MCF 10A (cell line): ENCODE measurements at regions not wholly inside any gene's neighbourhood (a gene's known extent, or its start where the extent isn't known, plus 50 kb on each side); places are given as distances from the start of the nearest gene placed in this dataset.

Experiments
- BruUV-seq: library from RNA; stranded (reverse); fragments of 400-500 nt; replicated peaks from 2 replicates; lab custom pipeline; 2021; lab: Mats Ljungman, UMichigan
- CTCF ChIA-PET: fragments of 300-600 bp; sonication (Branson Sonifier 250); formaldehyde crosslinking; extraction: SDS; loops from one replicate; lab custom pipeline; 2021; ENCODE audit warnings: antibody characterized with exemption, inconsistent platforms; lab: Yijun Ruan, JAX
- POLR2A ChIA-PET: fragments of 300-600, 350-650 bp; sonication (Branson Sonifier 250); formaldehyde crosslinking; extraction: SDS; loops from one replicate; lab custom pipeline; 2020; ENCODE audit warnings: antibody characterized with exemption, inconsistent platforms; lab: Yijun Ruan, JAX
- DNase-seq: peaks from one replicate; pipeline ENCODE4 v3.0.0-alpha.2; 2018; ENCODE audit not compliant: unreplicated experiment
- H3K27ac Mint-ChIP-seq: one replicate; pipeline ENCODE4 v1.8.0; 2022; ENCODE audit warnings: mild to moderate bottlenecking, low read depth, mixed read lengths; ENCODE audit not compliant: unreplicated experiment
- H3K27me3 Mint-ChIP-seq: one replicate; pipeline ENCODE4 v1.8.0; 2022; ENCODE audit warnings: mixed read lengths; ENCODE audit not compliant: insufficient read depth, unreplicated experiment
- H3K36me3 Mint-ChIP-seq: one replicate; pipeline ENCODE4 v1.8.0; 2022; ENCODE audit warnings: mild to moderate bottlenecking, moderate library complexity, mixed read lengths; ENCODE audit not compliant: insufficient read depth, unreplicated experiment
- H3K4me1 Mint-ChIP-seq: one replicate; pipeline ENCODE4 v1.8.0; 2022; ENCODE audit warnings: mixed read lengths; ENCODE audit not compliant: insufficient read depth, unreplicated experiment
- H3K4me3 Mint-ChIP-seq: one replicate; pipeline ENCODE4 v1.8.0; 2022; ENCODE audit warnings: mild to moderate bottlenecking, moderate library complexity, mixed read lengths; ENCODE audit not compliant: unreplicated experiment
- H3K9me3 Mint-ChIP-seq: one replicate; pipeline ENCODE4 v1.8.0; 2022; ENCODE audit warnings: mixed read lengths; ENCODE audit not compliant: unreplicated experiment
- intact Hi-C: fragments of 100-400 bp; cut with micrococcal nuclease; formaldehyde crosslinking; loops from 2 replicates; pipeline ENCODE4 v1.14.1; 2022
- TF ChIP-seq, protein P1 (sequence below): fragments of 200-600 bp; IDR thresholded peaks from one replicate; pipeline ENCODE4 v1.8.0; 2022; ENCODE audit warnings: antibody characterized with exemption, mild to moderate bottlenecking; ENCODE audit not compliant: unreplicated experiment

DNA sequence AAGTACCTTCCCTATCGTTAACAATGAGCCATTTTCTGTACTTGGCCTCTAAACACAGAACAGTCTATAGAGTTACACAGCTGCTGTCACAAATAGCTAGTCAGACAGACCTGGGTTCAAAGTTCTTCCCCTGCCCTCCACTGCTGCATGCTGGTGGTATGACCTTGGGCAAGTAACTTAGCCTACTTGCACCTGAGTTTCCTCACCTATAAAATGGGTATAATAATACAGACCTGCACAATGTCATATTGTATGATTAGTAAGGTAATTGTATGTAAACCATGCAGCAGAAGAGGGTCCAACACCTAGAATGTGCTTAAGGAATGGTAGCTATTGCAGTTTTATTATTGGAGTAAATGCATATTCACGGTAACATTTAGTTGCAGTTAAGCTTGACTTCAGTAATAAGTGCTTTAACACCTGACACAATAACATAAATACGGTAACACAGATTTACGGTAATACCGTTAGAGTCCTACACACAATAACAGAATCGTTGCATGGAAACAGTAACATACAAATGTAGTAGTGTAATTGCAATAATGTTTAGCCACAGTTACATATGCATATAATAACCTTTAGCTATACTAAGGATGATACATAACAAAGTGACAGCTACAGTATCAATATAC, 193.3 kb upstream of the CSF3R start:
- H3K36me3 Mint-ChIP-seq = no peaks in the 10 kb centered on the region
- BruUV-seq = no TSS peak
- H3K27me3 Mint-ChIP-seq = peaks cover 32% of the 10 kb centered on the region
- H3K4me1 Mint-ChIP-seq = no peaks in the 10 kb centered on the region
- no peak overlapping the region for H3K27ac Mint-ChIP-seq
- POLR2A ChIA-PET = interaction anchor here (0.8 kb wide), 1 partner anchor 8 kb away, joined by 3 read pairs; no protein-coding TSS in a partner anchor
- CTCF ChIA-PET = interaction anchor here (1.1 kb wide), 1 partner anchor 25 kb away, joined by 4 read pairs; no protein-coding TSS in a partner anchor
- no peaks in the 10 kb centered on the region for H3K9me3 Mint-ChIP-seq
- H3K4me3 Mint-ChIP-seq = no peak overlapping the region
- TF ChIP-seq, protein P1, sequence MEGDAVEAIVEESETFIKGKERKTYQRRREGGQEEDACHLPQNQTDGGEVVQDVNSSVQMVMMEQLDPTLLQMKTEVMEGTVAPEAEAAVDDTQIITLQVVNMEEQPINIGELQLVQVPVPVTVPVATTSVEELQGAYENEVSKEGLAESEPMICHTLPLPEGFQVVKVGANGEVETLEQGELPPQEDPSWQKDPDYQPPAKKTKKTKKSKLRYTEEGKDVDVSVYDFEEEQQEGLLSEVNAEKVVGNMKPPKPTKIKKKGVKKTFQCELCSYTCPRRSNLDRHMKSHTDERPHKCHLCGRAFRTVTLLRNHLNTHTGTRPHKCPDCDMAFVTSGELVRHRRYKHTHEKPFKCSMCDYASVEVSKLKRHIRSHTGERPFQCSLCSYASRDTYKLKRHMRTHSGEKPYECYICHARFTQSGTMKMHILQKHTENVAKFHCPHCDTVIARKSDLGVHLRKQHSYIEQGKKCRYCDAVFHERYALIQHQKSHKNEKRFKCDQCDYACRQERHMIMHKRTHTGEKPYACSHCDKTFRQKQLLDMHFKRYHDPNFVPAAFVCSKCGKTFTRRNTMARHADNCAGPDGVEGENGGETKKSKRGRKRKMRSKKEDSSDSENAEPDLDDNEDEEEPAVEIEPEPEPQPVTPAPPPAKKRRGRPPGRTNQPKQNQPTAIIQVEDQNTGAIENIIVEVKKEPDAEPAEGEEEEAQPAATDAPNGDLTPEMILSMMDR = no peak
- intact Hi-C loops = no loop called here
- DNase-seq = no peak

- no peak overlapping the region for H3K4me3 Mint-ChIP-seq
- no TSS peak for BruUV-seq
- H3K36me3 Mint-ChIP-seq = no peaks in the 10 kb centered on the region
- no peak overlapping the region for H3K27ac Mint-ChIP-seq
- no peaks in the 10 kb centered on the region for H3K9me3 Mint-ChIP-seq
- peaks cover 22% of the 10 kb centered on the region for H3K27me3 Mint-ChIP-seq
- DNase-seq = no peak
- POLR2A ChIA-PET = no interaction called here
- TF ChIP-seq, protein P1 = no peak
- CTCF ChIA-PET = interaction anchor here (0.7 kb wide), 1 partner anchor 100 kb away, joined by 5 read pairs; no protein-coding TSS in a partner anchor
- intact Hi-C loops = no loop called here
- no peaks in the 10 kb centered on the region for H3K4me1 Mint-ChIP-seq
Observed at GRCh38 chr1:36675106-36675505, 192.4 kb upstream of the CSF3R start.

DNA sequence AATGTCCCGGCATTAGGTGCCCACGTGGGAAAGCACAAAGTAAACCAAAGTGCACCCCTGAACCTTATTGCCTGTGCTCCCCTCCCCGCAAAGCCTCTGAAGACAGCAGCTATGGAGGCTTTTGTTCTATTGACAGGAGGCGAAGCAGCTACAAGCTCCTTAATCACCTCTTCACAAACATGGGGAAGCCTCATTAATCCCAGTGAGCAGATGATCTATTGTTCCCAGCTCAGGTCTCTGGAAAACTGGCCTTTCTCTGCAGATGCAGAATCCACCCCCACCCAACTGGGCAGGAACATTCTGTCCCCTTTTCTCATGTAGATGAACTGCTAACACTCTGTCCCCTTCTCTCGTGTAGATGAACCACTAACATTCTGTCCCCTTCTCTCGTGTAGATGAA, 190.5 kb upstream of the CSF3R start:
- Mint-ChIP-seq H3K4me3 (no peak overlapping the region), H3K27me3 (peaks cover 14% of the 10 kb centered on the region), H3K36me3 (no peaks in the 10 kb centered on the region), H3K4me1 (no peaks in the 10 kb centered on the region), H3K27ac (no peak overlapping the region), H3K9me3 (no peaks in the 10 kb centered on the region)
- ChIA-PET CTCF (interaction anchor here (0.7 kb wide), 1 partner anchor 181 kb away, joined by 3 read pairs; no protein-coding TSS in a partner anchor), POLR2A (no interaction called here)
- TF ChIP-seq, protein P1 = no peak
- BruUV-seq = no TSS peak
- no peak for DNase-seq
- intact Hi-C loops = no loop called here

DNA sequence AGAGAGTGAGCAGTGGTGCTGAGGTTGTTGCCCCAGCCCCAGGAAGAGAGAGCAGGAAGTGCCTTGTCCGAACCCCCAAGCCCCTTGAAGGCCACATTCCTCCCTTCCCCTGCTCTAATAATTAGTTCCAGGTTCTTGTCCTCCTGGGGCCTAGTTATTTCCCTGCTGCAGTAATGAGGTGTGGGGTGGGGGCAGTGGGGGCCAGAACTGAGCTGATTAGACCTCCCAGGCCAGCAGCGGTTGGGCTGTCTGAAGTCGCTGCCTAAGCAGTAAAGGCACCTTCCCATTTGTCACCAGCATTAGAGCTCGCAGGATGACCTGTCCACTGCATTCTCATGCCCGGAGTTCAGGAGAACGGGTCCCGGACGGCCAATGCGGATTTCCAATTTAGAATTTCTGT, 186.5 kb upstream of the CSF3R start:
- peaks cover 16% of the 10 kb centered on the region for H3K27me3 Mint-ChIP-seq
- DNase-seq = no peak
- ChIA-PET POLR2A (no interaction called here), CTCF (interaction anchor here (0.6 to 2.5 kb wide), 3 partner anchors 9 to 374 kb away, joined by 3 to 10 read pairs (median 3); no protein-coding TSS in a partner anchor)
- intact Hi-C loops = no loop called here
- no peaks in the 10 kb centered on the region for H3K4me1 Mint-ChIP-seq
- TF ChIP-seq, protein P1 = no peak
- no peaks in the 10 kb centered on the region for H3K36me3 Mint-ChIP-seq
- BruUV-seq = no TSS peak
- no peak overlapping the region for H3K27ac Mint-ChIP-seq
- H3K4me3 Mint-ChIP-seq = no peak overlapping the region
- no peaks in the 10 kb centered on the region for H3K9me3 Mint-ChIP-seq
